ENCODE measurements at regions not wholly inside any gene's neighbourhood (a gene's known extent, or its start where the extent isn't known, plus 50 kb on each side); places are given as distances from the start of the nearest gene placed in this dataset.

DNA sequence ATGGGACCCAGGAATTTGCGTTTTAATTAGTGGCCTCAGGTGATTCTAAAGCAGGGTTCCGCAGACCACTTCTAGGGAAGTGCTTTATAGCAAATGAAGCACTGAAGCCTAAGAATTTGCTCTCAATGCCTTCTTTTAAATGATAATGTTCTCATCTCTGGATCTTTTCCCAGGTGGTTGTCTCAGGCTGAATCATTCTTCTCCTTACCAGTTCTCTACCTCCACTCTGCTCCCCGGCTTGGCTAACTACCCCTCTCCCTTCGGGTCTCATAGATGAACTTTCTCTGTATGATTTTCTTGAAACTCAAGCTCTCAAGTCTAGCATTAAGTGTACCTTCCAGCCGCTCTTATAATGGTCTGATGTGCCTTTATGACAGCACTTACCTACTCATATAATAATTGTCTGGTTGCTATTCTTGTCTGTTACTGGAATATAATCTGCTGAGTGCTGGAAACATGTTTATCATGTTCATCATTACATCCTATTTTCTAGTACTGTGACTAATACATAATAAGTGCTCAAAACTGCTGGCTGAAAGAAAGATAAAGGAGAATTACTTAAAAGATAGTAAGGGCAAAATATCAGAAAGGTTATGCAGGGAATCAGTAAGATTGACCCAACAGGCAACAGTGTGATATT is 195.9 kb upstream of the SESN3 start:
- Histone ChIP-seq H3K23ac (ENCODE audit: low read depth, low read length) (no peak overlapping the region), H2BK15ac (ENCODE audit: low read depth, low read length) (no peak overlapping the region), H2AK9ac (replicated peaks; ENCODE audit: low read depth, low read length, poor library complexity) (no peak overlapping the region), H3K14ac (replicated peaks; ENCODE audit: low read depth, low read length) (no peak overlapping the region), H4K5ac (ENCODE audit: low read depth, low read length) (no peak overlapping the region), H3K36me3 (ENCODE audit: control insufficient read depth, insufficient read depth, low read length) (no peaks in the 10 kb centered on the region), H3K4ac (ENCODE audit: low read depth, low read length) (no peak overlapping the region), H4K91ac (ENCODE audit: insufficient read depth, low read depth, low read length) (no peak overlapping the region), H4K8ac (ENCODE audit: low read depth in 2 of 2, low read length in 2 of 2) (no peak overlapping the region), H3K27me3 (ENCODE audit: control insufficient read depth, insufficient read depth, low read length) (peaks cover 2% of the 10 kb centered on the region), H3K18ac (ENCODE audit: low read depth, low read length) (no peak overlapping the region), H4K20me1 (ENCODE audit: insufficient read depth, low read length) (no peaks in the 10 kb centered on the region), H3K9me3 (ENCODE audit: control insufficient read depth, insufficient read depth, low read length) (no peaks in the 10 kb centered on the region), H3K4me1 (ENCODE audit: control insufficient read depth, insufficient read depth, low read length) (no peaks in the 10 kb centered on the region), H2BK20ac (ENCODE audit: low read depth, low read length) (no peak overlapping the region), H2AFZ (replicated peaks; ENCODE audit: low read length, poor library complexity) (no peak overlapping the region), H2BK5ac (ENCODE audit: low read depth, low read length, poor library complexity, severe bottlenecking) (no peak overlapping the region), H3K79me1 (ENCODE audit: low read depth in 1 of 2, low read length in 2 of 2) (no peaks in the 10 kb centered on the region), H3K4me2 (ENCODE audit: low read depth, low read length) (no peak overlapping the region), H3K4me3 (ENCODE audit: insufficient read depth, low read depth, low read length) (no peak overlapping the region), H3K56ac (ENCODE audit: extremely low read depth, insufficient read depth, low read length) (no peak overlapping the region), H3K27ac (ENCODE audit: insufficient read depth, low read length) (no peak overlapping the region), H2BK120ac (ENCODE audit: low read depth, low read length) (no peak overlapping the region), H3K9me1 (ENCODE audit: insufficient read depth, low read length) (no peaks in the 10 kb centered on the region), H2AK5ac (ENCODE audit: low read depth, low read length) (no peak overlapping the region), H3K9ac (ENCODE audit: low read depth, low read length) (no peak overlapping the region)
- BruUV-seq (replicated peaks): no TSS peak
- ChIA-PET CTCF (no interaction called here), POLR2A (ENCODE audit: unreplicated experiment) (no interaction called here)
- in situ Hi-C loops (cut with MboI; ENCODE audit: low sequenced_read_pairs) (no loop called here), intact Hi-C loops (cut with micrococcal nuclease) (no loop called here), dilution Hi-C loops (cut with HindIII; ENCODE audit: low sequenced_read_pairs, unreplicated experiment) (no loop called here)
- DNase-seq (no peak), ATAC-seq (ENCODE audit: low read depth) (no peak)
- no CpG with 5 or more reads among the region's 5 CpGs for WGBS, 2 experiments (ENCODE audit: extremely low coverage in 2 of 2, insufficient read length in 1 of 2)
- TF ChIP-seq NFE2L2 (IDR thresholded peaks at IDR 0.05; ENCODE audit: low read depth, low read length): no peak
- no peak for TF ChIP-seq FOS (IDR thresholded peaks at IDR 0.05; ENCODE audit: low read depth, low read length)
- TF ChIP-seq, protein P1, sequence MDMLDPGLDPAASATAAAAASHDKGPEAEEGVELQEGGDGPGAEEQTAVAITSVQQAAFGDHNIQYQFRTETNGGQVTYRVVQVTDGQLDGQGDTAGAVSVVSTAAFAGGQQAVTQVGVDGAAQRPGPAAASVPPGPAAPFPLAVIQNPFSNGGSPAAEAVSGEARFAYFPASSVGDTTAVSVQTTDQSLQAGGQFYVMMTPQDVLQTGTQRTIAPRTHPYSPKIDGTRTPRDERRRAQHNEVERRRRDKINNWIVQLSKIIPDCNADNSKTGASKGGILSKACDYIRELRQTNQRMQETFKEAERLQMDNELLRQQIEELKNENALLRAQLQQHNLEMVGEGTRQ (IDR thresholded peaks at IDR 0.05; ENCODE audit: low read depth, low read length): no peak

Data from IMR-90 (cell line).